ENCODE measurements at regions not wholly inside any gene's neighbourhood (a gene's known extent, or its start where the extent isn't known, plus 50 kb on each side); places are given as distances from the start of the nearest gene placed in this dataset.

DNA sequence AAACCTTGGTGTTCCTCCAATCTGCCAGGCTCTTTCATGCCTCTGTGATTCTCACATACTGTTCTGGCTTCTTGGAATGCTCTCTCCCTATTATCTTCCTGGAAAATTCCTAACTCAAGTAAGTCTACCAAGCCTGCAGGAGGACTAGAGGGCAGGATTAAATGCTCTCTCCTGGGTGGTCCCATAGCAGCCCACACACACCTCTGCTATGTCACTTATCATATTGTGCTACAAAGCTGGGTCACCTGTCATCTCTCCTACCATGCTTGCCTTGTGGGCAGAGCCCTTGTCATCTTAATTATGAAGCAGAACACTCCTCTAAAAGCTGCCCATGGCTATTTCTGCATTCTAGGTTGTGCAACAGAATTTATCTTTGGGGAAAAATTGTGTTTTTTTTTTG, 344.5 kb upstream of the NOCT start:
- intact Hi-C loops (cut with micrococcal nuclease), result no loop called here
- H4K20me1 ChIP-seq (replicated peaks; ENCODE audit: control insufficient read depth, extremely low read depth, insufficient read depth, low read length), result no peaks in the 10 kb centered on the region
- ChIA-PET CTCF (interaction anchor here (2.0 kb wide), 1 partner anchor 10 kb away, joined by 7 read pairs; no protein-coding TSS in a partner anchor), POLR2A (no interaction called here)
- no peak for DNase-seq (ENCODE audit: low read depth, low spot score)
- H3K9me3 ChIP-seq (replicated peaks; ENCODE audit: control insufficient read depth, insufficient read depth, low read length), result no peaks in the 10 kb centered on the region
- H3K27ac ChIP-seq (ENCODE audit: insufficient read depth, low read depth, low read length), result no peak overlapping the region
- dilution Hi-C loops (cut with MboI; ENCODE audit: extremely low pct_ligation_motif_present, low sequenced_read_pairs), result no loop called here
- peaks cover 2 to 17% of the 10 kb centered on the region in 2 experiments for H3K27me3 ChIP-seq (ENCODE audit: control insufficient read depth in 2 of 2, insufficient read depth in 2 of 2, low read length in 2 of 2)
- H3K9ac ChIP-seq (replicated peaks; ENCODE audit: extremely low read depth, insufficient read depth, low read length), result no peak overlapping the region
- no peaks in the 10 kb centered on the region for H3K9me1 ChIP-seq (replicated peaks; ENCODE audit: control insufficient read depth, extremely low read depth, insufficient read depth, low read length)
- no peak overlapping the region for H2AFZ ChIP-seq (ENCODE audit: low read depth, low read length)
- H3K4me2 ChIP-seq (ENCODE audit: insufficient read depth, low read length), result no peak overlapping the region
- TF ChIP-seq POLR2AphosphoS5 (IDR thresholded peaks at IDR 0.05; ENCODE audit: insufficient read depth, low read depth, low read length), result no peak
- no peak for TF ChIP-seq JUN (IDR thresholded peaks at IDR 0.05; ENCODE audit: borderline replicate concordance, insufficient read depth, insufficient read length, low read depth)
- no peak for TF ChIP-seq MAX (IDR thresholded peaks at IDR 0.05; ENCODE audit: insufficient read depth, insufficient read length)
- no peak for TF ChIP-seq FOS (IDR thresholded peaks at IDR 0.05; ENCODE audit: borderline replicate concordance, insufficient read depth, low read length)
- TF ChIP-seq CTCF (IDR thresholded peaks at IDR 0.05; ENCODE audit: extremely low read depth in 1 of 2, insufficient read depth in 1 of 2, low read depth in 1 of 2, low read length in 2 of 2), result no peak
- no peak for TF ChIP-seq POLR2A (IDR thresholded peaks at IDR 0.05; ENCODE audit: low read depth, low read length)
- TF ChIP-seq MYC (IDR thresholded peaks at IDR 0.05; ENCODE audit: low read depth, low read length), result no peak
- TF ChIP-seq GATA2 (IDR thresholded peaks at IDR 0.05; ENCODE audit: insufficient read depth, insufficient read length, low read depth, low read length), result no peak
- no peak for TF ChIP-seq EZH2 (IDR thresholded peaks at IDR 0.05; ENCODE audit: borderline replicate concordance, low read depth, low read length, severe bottlenecking)
- no peak overlapping the region for H3K4me3 ChIP-seq (replicated peaks in 1 of 3; ENCODE audit: insufficient read depth in 1 of 3, low read depth in 1 of 3, low read length in 3 of 3)
- BruUV-seq (replicated peaks), result no TSS peak
- no peaks in the 10 kb centered on the region for H3K36me3 ChIP-seq (ENCODE audit: control insufficient read depth in 2 of 2, extremely low read depth in 1 of 2, insufficient read depth in 2 of 2, low read length in 2 of 2)
- no peaks in the 10 kb centered on the region for H3K4me1 ChIP-seq (ENCODE audit: control insufficient read depth, extremely low read depth, insufficient read depth, low read length)
- FAIRE-seq, result no peak
- H3K79me2 ChIP-seq (ENCODE audit: control insufficient read depth, insufficient read depth, low read length), result no peaks in the 10 kb centered on the region
